NAMALWA (cell line): ENCODE measurements at regions not wholly inside any gene's neighbourhood (a gene's known extent, or its start where the extent isn't known, plus 50 kb on each side); places are given as distances from the start of the nearest gene placed in this dataset.

ENCODE experiments used
- DNase-seq: peaks from one replicate; pipeline ENCODE4 v3.0.0-alpha.2; 2015; ENCODE audit warnings: low spot score

GRCh38 chr7:16223963-16224707, 197.2 kb downstream of the CRPPA start:
- no peak for DNase-seq

GRCh38 chr7:16212610-16213009, 208.7 kb downstream of the CRPPA start:
- DNase-seq, result no peak

GRCh38 chr7:16212032-16212431, 209.3 kb downstream of the CRPPA start:
- DNase-seq, result no peak

GRCh38 chr7:16211402-16211925, 209.9 kb downstream of the CRPPA start:
- no peak for DNase-seq

- no peak for DNase-seq
Observed at GRCh38 chr7:16210171-16210570, 211.2 kb downstream of the CRPPA start.

GRCh38 chr7:16207321-16207720, 214.0 kb downstream of the CRPPA start:
- DNase-seq, result no peak

GRCh38 chr7:16205466-16205865, 215.9 kb downstream of the CRPPA start:
- no peak for DNase-seq

- no peak for DNase-seq
Observed at GRCh38 chr7:16204953-16205352, 216.4 kb downstream of the CRPPA start.

- no peak for DNase-seq
Observed at GRCh38 chr7:16203065-16203464, 218.3 kb downstream of the CRPPA start.

GRCh38 chr7:16202303-16202702, 219.0 kb downstream of the CRPPA start:
- no peak for DNase-seq

GRCh38 chr7:16200591-16200990, 220.7 kb downstream of the CRPPA start:
- no peak for DNase-seq

- no peak for DNase-seq
Observed at GRCh38 chr7:16193631-16194030, 227.7 kb downstream of the CRPPA start.

GRCh38 chr7:16189026-16189715, 232.2 kb downstream of the CRPPA start:
- no peak for DNase-seq

- no peak for DNase-seq
Observed at GRCh38 chr7:16187131-16187530, 234.2 kb downstream of the CRPPA start.

GRCh38 chr7:16178585-16178984, 242.8 kb downstream of the CRPPA start:
- DNase-seq, result no peak

GRCh38 chr7:16178092-16178491, 243.2 kb downstream of the CRPPA start:
- DNase-seq, result no peak

GRCh38 chr7:16174253-16174652, 247.1 kb downstream of the CRPPA start:
- no peak for DNase-seq

GRCh38 chr7:16172366-16172765, 249.0 kb downstream of the CRPPA start:
- no peak for DNase-seq

- no peak for DNase-seq
Observed at GRCh38 chr7:16171928-16172327, 249.4 kb downstream of the CRPPA start.

GRCh38 chr7:16170671-16171070, 250.7 kb downstream of the CRPPA start:
- DNase-seq, result no peak

- no peak for DNase-seq
Observed at GRCh38 chr7:16169537-16169936, 251.8 kb downstream of the CRPPA start.

GRCh38 chr7:16167526-16167925, 253.8 kb downstream of the CRPPA start:
- DNase-seq, result no peak

GRCh38 chr7:16144361-16144760, 277.0 kb downstream of the CRPPA start:
- DNase-seq, result no peak

GRCh38 chr7:16137944-16138343, 283.4 kb downstream of the CRPPA start:
- DNase-seq, result no peak
